ENCODE measurements at regions not wholly inside any gene's neighbourhood (a gene's known extent, or its start where the extent isn't known, plus 50 kb on each side); places are given as distances from the start of the nearest gene placed in this dataset.
"Not testable (repeated sequence)": the region's sequence is repeated elsewhere in the genome, so short reads cannot be mapped to it uniquely, and the experiment has no call there.

- DNase-seq = no peak
Observed at GRCh38 chr2:7094231-7094741, 177.1 kb downstream of the RNF144A start.

- no peak for DNase-seq
Observed at GRCh38 chr2:7096726-7097352, 179.6 kb downstream of the RNF144A start.

GRCh38 chr2:7097353-7097895 lies 180.2 kb downstream of the RNF144A start:
- DNase-seq = peak; percentile 72

GRCh38 chr2:7098816-7099215 lies 181.6 kb downstream of the RNF144A start:
- no peak for DNase-seq

GRCh38 chr2:7099687-7100086 lies 182.5 kb downstream of the RNF144A start:
- DNase-seq = not testable (repeated sequence)

- no peak for DNase-seq
Observed at GRCh38 chr2:7102826-7103225, 185.6 kb downstream of the RNF144A start.

GRCh38 chr2:7108792-7109532 lies 191.8 kb downstream of the RNF144A start:
- no peak for DNase-seq

- DNase-seq = no peak
Observed at GRCh38 chr2:7109533-7109885, 192.3 kb downstream of the RNF144A start.

GRCh38 chr2:7111626-7112025 lies 194.4 kb downstream of the RNF144A start:
- DNase-seq = no peak

GRCh38 chr2:7115364-7115763 lies 198.2 kb downstream of the RNF144A start:
- no peak for DNase-seq

- DNase-seq = no peak
Observed at GRCh38 chr2:7115906-7116305, 198.7 kb downstream of the RNF144A start.

- DNase-seq = no peak
Observed at GRCh38 chr2:7116511-7116910, 199.3 kb downstream of the RNF144A start.

GRCh38 chr2:7117076-7117475 lies 199.9 kb downstream of the RNF144A start:
- DNase-seq = no peak

- no peak for DNase-seq
Observed at GRCh38 chr2:7118606-7119131, 201.5 kb downstream of the RNF144A start.

- peak; percentile 35 for DNase-seq
Observed at GRCh38 chr2:7119132-7119835, 202.1 kb downstream of the RNF144A start.

- DNase-seq = no peak
Observed at GRCh38 chr2:7121851-7122250, 204.6 kb downstream of the RNF144A start.

GRCh38 chr2:7127156-7127555 lies 209.9 kb downstream of the RNF144A start:
- no peak for DNase-seq

GRCh38 chr2:7127687-7128086 lies 210.5 kb downstream of the RNF144A start:
- no peak for DNase-seq

GRCh38 chr2:7131261-7131660 lies 214.0 kb downstream of the RNF144A start:
- no peak for DNase-seq

GRCh38 chr2:7132753-7133152 lies 215.5 kb downstream of the RNF144A start:
- DNase-seq = no peak

GRCh38 chr2:7133521-7133920 lies 216.3 kb downstream of the RNF144A start:
- peak; percentile 19 for DNase-seq

- DNase-seq = no peak
Observed at GRCh38 chr2:7140306-7140705, 223.1 kb downstream of the RNF144A start.

GRCh38 chr2:7145707-7146106 lies 228.5 kb downstream of the RNF144A start:
- DNase-seq = no peak
